M059J (cell line): ENCODE measurements at regions not wholly inside any gene's neighbourhood (a gene's known extent, or its start where the extent isn't known, plus 50 kb on each side); places are given as distances from the start of the nearest gene placed in this dataset.

Experiments
- DNase-seq: peaks from one replicate; pipeline ENCODE4 v3.0.0-alpha.2; 2012; ENCODE audit warnings: low read depth

DNA sequence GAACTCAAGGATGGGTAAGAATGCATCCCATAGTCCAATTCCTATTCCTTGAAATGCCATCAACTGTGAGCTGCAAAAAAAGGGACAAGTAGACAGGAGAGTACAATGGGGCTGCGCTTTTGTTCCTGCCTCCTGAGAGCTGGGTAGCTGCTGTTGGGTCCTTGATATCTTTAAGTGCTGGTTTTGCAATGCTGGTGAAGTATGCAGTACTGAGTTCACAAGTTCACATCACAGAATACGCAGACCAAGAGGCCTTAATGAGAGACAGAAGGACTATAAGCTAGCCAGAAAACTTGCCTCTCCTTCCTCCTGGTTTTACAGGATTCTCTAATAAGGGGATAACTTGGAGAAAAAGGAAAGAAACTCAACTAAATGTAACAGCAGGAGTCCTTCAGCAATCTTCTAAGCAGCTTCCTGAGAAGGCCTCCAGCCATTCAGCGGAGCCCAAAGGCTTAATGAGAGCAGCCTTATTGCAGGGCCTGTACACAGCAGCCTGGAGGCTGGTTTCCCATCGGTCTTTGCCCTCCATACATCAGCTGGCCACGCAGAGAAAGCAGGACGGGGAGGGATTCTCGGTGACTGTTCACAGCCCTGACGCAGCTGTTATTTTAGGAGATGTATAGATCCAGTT is 293.1 kb downstream of the CDCA7 start:
- DNase-seq = no peak

DNA sequence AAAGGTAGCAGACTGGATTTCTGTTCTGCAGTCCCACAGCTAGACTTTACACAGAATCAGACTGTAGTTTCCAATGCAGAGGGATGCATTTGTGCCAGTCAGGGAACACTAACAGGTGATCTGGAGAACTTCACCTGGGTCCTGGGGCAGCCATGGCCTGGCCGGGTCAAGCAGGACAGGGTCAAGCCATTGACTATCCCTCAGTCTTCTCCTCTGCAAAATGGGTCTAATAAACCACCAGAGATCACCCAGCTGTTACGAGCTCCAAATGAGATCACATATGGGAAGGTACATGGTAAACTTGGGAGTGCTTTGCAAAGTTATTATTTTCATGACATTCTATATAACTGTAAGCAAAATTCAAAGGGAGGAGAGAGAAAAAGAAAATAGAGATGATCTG is 294.1 kb downstream of the CDCA7 start:
- DNase-seq = no peak

DNA sequence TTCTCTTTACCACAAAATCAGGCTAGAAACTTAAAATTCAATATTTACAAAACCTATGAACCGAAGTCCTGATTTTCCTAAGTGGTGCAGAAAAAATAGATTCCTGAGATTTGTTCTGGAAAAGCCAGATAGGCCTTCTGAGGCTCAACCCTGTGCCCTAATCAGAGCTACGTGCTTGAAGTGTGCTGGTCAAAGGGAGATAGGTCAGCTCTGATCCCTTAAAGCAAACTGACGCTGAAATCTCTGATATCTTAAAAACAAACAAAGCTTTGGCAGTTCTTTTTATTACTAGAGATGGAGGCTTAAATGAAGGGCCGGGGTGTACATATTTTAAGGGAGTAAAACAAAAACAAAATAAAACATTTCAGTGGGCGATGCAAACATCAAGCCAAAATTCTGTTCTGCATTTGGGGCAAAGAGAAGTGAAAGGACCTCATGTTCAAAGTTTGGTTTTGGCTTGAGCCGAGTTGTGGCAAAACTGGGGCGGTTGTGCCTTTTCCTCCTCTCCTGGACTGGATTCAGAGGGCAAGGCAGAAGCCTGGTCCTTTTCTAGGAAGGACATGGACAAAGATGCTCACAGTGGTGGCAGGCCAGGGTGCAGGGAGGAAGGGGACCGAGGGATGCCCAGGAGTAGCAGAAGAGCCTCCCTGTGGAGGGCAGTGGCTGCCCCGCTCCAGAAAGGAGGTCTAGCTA is 295.0 kb downstream of the CDCA7 start:
- DNase-seq = no peak

DNA sequence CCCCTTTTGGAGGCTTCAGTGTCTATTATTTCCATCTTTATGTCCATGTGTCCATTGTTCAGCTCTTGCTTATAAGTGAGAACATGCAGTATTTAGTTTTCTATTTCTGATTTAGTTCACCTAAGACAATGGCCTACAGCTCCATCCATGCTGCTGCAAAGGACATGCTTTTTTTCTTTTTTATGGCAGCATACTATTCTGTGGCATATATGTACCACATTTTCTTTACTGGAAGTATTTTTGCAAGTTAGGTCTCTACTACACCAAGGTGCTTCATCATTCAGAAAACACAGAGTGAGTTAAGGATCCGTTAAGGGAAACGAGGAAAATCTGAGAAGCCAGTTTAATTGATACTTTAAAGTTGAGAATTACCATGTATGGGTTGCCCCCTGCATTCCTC is 297.2 kb downstream of the CDCA7 start:
- DNase-seq = no peak

DNA sequence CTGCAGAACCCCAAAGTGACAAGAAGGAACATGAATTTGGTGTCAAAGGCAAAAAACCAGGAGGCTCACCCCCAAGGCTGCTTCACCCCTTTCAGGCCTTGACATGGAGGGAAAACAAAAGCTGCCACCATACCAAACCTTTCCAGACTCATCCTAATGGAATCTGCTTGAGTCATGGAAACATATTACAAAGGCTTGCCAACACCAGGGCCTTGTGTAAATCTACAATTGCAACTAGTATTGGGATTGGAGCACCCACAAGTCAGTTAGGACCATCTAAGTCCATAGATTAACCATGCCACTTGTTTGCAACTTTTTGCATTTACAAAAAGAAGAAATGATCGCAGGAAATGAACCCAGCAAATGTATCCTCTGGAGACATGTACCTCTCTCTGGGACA is 297.6 kb downstream of the CDCA7 start:
- DNase-seq = peak; percentile 96

DNA sequence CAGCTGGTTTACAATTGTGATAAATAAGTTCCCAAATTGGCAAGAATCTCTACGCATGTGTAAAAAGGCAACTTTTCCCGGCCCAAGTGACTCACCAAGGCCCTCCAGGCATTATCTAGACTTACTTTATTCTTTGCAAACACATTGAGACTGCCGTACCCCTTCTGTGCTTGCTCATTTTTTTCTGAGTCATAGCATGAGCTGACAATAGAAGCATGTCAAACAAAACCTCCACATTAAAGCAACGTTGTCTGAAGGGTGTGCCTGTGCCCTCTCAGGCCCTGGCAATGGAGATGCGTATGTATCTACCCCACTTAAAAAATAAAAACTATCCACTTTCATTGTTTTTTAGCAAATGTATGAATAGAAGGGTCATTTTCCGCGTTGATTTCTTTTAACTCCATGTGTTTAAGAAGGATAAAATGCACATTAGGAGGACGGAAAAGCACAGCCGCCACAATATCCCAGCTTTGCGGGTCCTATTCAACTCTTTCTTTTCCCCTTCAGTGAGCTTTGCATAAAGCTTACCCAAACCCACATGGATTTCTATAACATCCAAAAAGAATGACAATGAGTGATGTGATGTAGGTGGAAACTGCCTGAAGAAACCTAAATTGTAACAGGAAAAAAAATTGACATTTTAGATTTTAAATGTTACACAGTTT is 298.2 kb downstream of the CDCA7 start:
- peak; percentile 98 for DNase-seq

DNA sequence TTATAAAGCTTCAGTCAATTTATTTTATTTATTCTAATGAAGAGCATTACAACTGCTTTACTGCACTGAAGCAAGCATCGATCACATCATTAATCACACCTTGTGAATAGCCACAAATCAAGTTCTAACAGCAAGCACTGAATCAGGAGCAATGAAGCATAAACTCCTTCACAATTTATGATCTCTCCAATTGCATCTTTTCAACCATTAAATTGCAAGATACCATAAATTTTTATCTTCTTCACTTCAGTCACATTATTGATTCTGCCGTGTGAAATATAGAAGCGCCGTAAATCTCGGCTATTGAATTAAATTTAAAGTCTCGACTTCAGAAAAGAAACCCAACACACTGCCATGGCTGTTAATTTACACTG is 298.7 kb downstream of the CDCA7 start:
- DNase-seq = no peak

DNA sequence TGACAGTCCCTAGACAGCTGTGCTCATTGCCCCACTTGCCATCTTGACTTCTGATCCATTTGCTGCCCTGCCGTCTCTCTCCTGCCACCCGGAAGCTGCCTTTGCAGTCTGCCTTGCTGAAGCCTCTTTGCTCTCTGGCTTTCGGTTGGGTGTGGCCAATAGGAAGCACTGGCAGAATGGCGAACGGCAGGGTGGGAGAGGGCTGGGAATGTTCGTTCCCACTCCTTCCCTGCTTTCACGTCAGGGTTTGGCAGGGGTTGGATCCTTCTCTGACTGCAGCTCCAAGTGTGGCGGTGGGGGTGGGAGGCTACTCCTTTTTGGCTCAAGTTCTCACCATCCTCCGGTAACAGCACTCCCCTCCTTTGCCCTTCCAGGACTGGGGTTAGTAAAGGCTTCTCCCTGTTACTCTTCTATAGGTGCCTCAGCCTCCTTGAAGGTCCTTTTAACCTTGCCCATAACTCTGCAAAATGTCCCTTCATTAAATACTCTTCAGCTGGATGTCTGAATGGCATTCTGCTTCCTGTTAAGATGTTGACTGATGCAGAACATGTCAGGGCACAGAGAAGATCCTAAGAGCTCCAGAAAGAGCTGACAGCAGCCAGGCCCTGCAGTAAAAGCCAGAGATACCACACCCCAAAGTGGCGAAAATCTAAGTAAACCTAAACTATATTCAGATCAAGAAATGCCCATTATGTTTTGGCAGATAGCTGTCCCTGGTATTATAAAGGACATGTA is 299.7 kb downstream of the CDCA7 start:
- no peak for DNase-seq

DNA sequence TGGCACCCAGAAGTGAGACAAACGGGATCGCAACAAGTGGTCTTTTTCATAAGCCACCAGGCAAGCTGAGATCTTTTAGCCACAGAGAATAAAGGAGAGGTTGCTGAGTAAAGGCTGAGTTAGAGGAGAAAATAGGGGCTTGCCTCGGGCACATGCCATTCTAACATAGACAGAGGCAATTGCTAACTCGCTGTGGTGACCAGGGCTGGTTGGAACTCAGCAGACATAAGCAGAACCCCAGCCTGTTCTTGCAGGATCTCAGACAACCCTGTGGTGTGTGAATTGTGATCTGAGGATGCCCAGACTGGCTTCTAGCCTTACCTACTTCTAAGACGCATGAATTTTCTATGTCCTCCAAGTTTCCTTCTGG is 300.2 kb downstream of the CDCA7 start:
- DNase-seq = peak; percentile 59

DNA sequence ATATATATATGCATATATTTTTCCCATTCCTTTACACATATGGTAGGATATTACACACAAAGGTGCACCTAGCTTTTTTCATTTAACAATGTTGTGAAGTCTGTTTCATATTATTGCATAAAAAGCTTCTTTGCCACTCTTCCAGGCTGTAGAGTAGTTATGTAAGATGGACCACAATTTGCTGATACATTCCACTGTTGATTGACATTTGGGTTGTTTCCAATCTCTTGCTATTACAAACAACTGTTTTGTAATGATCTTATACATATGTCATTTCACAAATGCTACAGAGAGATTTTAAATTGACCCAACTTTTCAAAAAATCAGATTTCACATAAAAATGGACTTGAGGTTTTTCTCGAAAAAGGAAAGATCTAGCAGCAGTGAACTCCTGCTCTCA is 301.4 kb downstream of the CDCA7 start:
- no peak for DNase-seq

DNA sequence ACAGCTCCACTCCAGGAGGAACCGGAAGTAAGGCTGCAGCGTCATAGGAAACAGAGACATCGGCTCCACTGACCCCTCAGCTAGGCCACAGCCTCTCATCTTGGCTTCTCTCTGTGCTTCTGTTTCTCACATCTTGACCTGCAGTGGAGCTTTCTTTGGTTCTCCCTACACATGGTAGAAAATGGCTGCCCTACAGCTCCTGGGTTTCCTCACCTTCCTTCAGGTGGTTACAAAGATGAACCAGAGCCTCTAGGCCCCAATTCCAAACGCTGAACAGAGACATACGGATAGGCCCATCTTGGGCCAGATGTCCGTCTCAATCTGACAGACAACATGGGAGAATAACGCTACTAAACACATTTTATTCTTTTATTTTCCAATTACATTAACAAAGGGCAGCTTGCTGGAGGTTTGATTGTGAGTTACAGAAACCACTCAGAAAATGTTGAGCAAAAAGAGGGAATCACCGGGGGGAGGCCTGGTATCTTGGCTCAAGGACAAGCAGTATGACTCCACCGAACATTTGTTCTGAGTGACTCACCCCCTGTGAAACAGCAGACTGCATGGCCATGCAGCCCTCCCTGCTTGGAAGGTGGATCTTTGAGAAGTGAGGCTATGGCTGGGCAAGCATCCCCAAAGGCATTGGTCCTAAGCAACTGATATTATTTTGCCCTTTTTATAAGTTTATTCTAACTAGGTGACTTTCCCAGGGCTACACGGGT is 303.5 kb downstream of the CDCA7 start:
- peak; percentile 91 for DNase-seq

DNA sequence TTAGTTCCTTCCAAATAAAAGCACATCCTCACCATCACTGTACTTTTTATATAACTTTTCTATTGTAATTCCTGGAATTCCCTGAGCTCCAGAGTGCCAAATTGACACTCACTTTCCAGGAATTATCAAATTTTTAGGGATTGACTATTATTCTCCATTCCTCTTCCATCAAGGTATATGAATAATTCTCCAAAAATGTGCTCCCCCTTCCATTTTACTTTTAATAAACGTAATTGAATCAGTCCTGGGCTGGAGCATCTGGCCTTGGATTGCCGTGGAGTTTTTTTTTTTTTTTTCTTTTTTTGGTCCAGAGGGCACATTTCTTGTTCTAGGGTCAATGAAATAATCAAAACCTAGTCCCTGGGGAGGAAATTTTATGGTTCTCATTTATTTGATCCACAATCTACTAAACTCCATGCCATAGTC is 304.3 kb downstream of the CDCA7 start:
- peak; percentile 37 for DNase-seq

DNA sequence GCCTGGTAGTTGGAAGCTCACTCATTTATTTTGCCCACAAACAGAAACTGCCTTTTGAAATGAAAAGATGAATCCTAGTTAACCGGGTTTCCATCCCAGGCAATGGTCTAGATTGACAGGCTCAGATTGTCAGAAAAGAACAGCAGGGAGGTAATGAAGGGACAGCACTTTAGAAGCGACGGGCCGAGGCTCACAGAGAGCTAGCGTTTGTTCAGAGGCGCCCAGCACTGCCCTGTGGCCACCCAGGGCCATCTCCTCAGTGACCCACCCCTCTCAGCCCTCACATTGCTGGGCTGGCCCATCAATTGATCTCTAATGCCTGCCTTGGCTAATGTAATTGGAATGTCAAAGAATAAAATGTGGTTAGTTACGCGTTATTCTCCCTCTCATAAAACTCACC is 304.8 kb downstream of the CDCA7 start:
- no peak for DNase-seq

DNA sequence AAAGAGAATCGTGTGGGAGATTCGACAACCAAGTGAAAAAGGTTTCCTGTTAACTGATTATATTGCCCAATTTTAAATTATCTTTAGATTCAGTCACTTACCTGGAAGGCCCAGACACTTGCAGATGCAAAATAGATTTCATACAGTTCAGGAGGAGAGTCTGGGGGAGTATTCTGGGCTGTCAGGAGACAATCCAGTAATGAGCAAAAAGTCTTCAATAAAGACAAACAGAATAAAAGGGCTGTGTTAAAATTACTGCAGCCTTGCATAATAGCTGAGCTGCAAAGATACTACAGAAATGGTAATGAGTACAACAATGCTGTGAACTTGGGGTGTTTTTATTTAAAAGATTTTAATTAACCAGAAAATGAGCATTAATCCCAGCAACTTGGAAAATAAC is 303.6 kb downstream of the SP3 start:
- DNase-seq = no peak

DNA sequence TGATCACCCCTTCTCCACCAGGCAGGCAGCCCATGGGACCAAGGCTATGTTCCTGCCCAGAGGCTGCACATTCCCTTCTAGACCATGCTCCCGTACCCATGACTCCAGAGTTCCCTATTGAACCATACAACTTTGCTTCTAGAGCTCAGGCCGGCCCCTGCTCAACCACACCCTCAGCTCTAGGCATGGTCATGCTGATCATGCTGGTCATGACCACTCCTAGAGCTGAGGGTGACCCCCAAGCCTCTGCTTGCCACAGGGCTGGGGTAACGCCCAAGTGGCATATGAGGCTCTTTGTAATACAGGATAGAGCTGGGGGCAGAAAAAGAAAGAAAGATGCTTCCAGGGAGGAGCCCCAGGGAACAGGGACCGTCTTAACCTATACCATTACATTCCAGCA is 301.8 kb downstream of the SP3 start:
- no peak for DNase-seq

DNA sequence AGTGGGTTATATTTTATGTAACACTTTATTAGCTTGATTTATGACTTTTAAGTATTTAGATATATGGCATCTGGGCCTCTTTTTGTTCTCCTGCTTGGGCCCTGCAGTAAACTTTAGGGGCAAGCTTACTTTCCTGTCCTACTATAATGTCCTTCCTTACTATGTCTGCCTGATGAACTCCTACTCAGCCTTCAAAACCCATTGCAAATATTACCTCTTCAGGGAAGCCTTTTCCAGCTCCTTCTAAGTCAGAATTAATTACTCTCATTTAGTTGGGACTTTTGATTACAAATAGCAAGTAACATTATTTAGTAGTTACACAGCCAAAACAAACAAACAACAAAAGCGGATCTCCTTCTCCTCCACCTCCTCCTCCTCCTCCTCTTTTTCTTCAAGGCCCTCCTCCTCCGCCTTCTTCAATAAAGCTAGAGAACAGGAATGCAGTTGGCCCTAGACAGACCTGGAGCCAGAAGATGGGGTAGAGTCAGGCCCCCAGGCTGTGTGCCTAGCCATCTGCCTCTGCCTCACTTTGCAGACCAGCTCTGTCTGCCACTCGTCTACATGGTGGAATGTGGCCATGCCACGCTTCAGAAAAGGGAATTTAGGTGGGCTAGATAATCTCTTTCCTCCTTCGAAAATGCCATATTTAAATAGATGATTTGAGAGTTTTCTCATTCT is 301.2 kb downstream of the SP3 start:
- DNase-seq = no peak

DNA sequence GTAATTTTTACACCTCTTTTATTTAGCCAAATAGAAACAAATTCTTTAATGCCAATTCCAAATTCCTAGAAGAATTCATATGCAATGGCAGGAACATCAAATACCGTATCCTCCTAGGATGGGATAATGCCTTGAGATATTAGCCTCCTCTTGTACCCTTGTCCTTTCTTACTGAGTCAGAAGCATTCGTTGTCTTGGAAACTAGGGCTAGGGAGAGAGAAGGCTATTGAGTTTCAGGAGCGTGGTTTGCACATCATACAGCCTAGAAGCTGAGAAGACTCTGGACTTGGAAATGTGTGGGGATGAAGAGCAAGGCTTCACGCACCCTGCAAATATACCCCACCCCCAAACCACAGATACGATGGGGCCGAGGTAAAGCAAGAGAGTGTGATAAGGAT is 300.7 kb downstream of the SP3 start:
- DNase-seq = no peak

DNA sequence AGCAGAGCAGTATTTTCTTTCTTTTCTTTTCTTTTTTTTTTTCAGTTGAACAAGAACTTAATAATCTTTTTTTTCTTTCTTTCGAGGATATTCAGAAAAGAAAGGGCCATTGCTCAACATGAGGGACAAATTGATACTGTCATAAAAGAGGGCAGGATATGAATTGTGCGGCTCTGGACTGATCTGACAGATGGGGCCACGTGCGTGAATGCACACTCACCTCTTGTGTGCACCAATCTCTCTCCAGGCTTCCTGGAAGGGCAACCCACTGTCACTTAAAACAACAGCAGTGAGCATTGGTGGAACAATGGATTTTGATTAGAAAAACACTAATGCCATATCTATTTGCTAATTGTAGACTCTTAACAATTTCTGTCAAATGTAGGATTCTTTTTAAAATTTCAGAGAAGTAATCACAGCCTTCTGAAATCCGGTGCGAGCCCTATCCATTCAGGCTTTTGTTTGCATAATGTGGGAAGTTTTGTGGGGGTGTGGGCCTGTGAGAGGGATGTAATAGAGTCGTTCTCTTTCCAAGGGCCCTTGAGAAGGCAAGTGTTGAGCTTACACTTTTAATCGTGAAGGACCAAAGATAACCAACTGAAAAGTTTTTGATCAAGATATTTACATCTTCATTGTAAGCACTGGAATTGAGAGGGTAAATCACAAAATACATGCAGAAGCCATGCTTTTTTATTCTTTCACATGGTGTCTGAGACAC is 298.8 kb downstream of the SP3 start:
- no peak for DNase-seq

DNA sequence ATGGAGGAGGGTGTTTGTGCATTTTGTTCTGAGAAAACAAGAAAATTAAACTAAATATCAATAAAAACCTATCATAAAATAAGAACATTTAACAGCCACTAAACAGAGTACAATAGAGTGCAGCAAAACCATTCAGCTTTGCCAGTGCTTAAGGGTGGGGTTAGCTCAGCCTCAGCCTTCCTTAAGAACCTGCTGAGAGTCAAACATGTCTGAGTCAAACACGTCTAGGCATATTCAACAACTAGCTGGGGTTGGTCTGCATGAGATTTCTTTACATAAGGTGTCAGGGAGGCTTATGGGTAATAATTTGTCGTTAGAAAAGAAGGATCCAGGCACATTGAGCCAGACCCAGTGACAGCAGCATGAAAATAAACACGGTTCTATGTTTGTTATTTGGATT is 298.2 kb downstream of the SP3 start:
- DNase-seq = no peak

DNA sequence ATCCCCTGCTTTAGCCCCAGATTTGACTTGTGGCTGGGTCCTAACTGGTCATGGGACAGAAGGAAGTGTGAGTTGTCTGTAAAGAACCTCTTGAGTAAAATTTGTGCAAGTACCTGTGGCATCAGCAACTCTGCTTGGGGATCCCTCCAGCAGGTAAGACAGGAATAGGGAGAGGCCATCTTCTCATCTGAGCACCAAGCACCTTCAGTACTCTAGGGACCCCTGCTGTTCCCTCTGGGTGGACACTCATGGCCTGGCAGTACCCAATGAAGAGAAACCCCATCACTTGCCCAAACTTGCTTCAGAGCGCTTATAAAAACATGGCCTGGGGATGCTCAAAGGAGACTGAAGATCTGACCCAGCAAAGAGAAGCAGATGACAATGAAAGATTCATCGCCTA is 297.8 kb downstream of the SP3 start:
- no peak for DNase-seq
